ENCODE measurements at regions not wholly inside any gene's neighbourhood (a gene's known extent, or its start where the extent isn't known, plus 50 kb on each side); places are given as distances from the start of the nearest gene placed in this dataset.

- H3K36me3 Mint-ChIP-seq (ENCODE audit: low read depth, unreplicated experiment): no peaks in the 10 kb centered on the region
- H3K27ac Mint-ChIP-seq (ENCODE audit: unreplicated experiment): no peak overlapping the region
- H3K4me1 Mint-ChIP-seq (ENCODE audit: unreplicated experiment): no peaks in the 10 kb centered on the region
- no peak for TF ChIP-seq CTCF (IDR thresholded peaks at IDR 0.05; ENCODE audit: unreplicated experiment)
- H3K4me3 Mint-ChIP-seq (ENCODE audit: unreplicated experiment): no peak overlapping the region
- H3K9me3 Mint-ChIP-seq (ENCODE audit: unreplicated experiment): no peaks in the 10 kb centered on the region
- DNase-seq (ENCODE audit: low spot score): no peak
- peaks cover 2% of the 10 kb centered on the region for H3K27me3 Mint-ChIP-seq (ENCODE audit: unreplicated experiment)
These were observed 468.0 kb downstream of the BCAT1 start for GRCh38 chr12:24480766-24481449.

- no peak for TF ChIP-seq CTCF (IDR thresholded peaks at IDR 0.05; ENCODE audit: unreplicated experiment)
- Mint-ChIP-seq H3K36me3 (ENCODE audit: low read depth, unreplicated experiment) (no peaks in the 10 kb centered on the region), H3K27me3 (ENCODE audit: unreplicated experiment) (peaks cover 2% of the 10 kb centered on the region), H3K27ac (ENCODE audit: unreplicated experiment) (no peak overlapping the region), H3K4me3 (ENCODE audit: unreplicated experiment) (no peak overlapping the region), H3K4me1 (ENCODE audit: unreplicated experiment) (no peaks in the 10 kb centered on the region), H3K9me3 (ENCODE audit: unreplicated experiment) (no peaks in the 10 kb centered on the region)
- no peak for DNase-seq (ENCODE audit: low spot score)
These were observed 469.8 kb downstream of the BCAT1 start for GRCh38 chr12:24479131-24479530.

GRCh38 chr12:24478254-24478653 lies 470.6 kb downstream of the BCAT1 start:
- Mint-ChIP-seq H3K4me1 (ENCODE audit: unreplicated experiment) (no peaks in the 10 kb centered on the region), H3K4me3 (ENCODE audit: unreplicated experiment) (no peak overlapping the region), H3K9me3 (ENCODE audit: unreplicated experiment) (no peaks in the 10 kb centered on the region), H3K27ac (ENCODE audit: unreplicated experiment) (no peak overlapping the region), H3K27me3 (ENCODE audit: unreplicated experiment) (peaks cover 2% of the 10 kb centered on the region), H3K36me3 (ENCODE audit: low read depth, unreplicated experiment) (no peaks in the 10 kb centered on the region)
- no peak for DNase-seq (ENCODE audit: low spot score)
- no peak for TF ChIP-seq CTCF (IDR thresholded peaks at IDR 0.05; ENCODE audit: unreplicated experiment)

GRCh38 chr12:24476310-24476709 lies 472.6 kb downstream of the BCAT1 start:
- no peaks in the 10 kb centered on the region for H3K36me3 Mint-ChIP-seq (ENCODE audit: low read depth, unreplicated experiment)
- H3K4me3 Mint-ChIP-seq (ENCODE audit: unreplicated experiment): no peak overlapping the region
- no peak for TF ChIP-seq CTCF (IDR thresholded peaks at IDR 0.05; ENCODE audit: unreplicated experiment)
- H3K27me3 Mint-ChIP-seq (ENCODE audit: unreplicated experiment): peaks cover 2% of the 10 kb centered on the region
- H3K27ac Mint-ChIP-seq (ENCODE audit: unreplicated experiment): no peak overlapping the region
- H3K4me1 Mint-ChIP-seq (ENCODE audit: unreplicated experiment): no peaks in the 10 kb centered on the region
- DNase-seq (ENCODE audit: low spot score): no peak
- no peaks in the 10 kb centered on the region for H3K9me3 Mint-ChIP-seq (ENCODE audit: unreplicated experiment)

GRCh38 chr12:24475337-24475736 lies 473.6 kb downstream of the BCAT1 start:
- Mint-ChIP-seq H3K4me3 (ENCODE audit: unreplicated experiment) (no peak overlapping the region), H3K36me3 (ENCODE audit: low read depth, unreplicated experiment) (no peaks in the 10 kb centered on the region), H3K4me1 (ENCODE audit: unreplicated experiment) (no peaks in the 10 kb centered on the region), H3K9me3 (ENCODE audit: unreplicated experiment) (no peaks in the 10 kb centered on the region), H3K27ac (ENCODE audit: unreplicated experiment) (no peak overlapping the region), H3K27me3 (ENCODE audit: unreplicated experiment) (peaks cover 2% of the 10 kb centered on the region)
- TF ChIP-seq CTCF (IDR thresholded peaks at IDR 0.05; ENCODE audit: unreplicated experiment): no peak
- DNase-seq (ENCODE audit: low spot score): no peak

All from endothelial cell (in vitro differentiated cells).